HS-5 (cell line): ENCODE measurements at regions not wholly inside any gene's neighbourhood (a gene's known extent, or its start where the extent isn't known, plus 50 kb on each side); places are given as distances from the start of the nearest gene placed in this dataset.

Source experiments
- DNase-seq: peaks from one replicate; pipeline ENCODE4 v3.0.0-alpha.2; 2012; ENCODE audit warnings: low read depth

GRCh38 chr5:74342948-74343682 is 297.4 kb downstream of the ENC1 start:
- no peak for DNase-seq

GRCh38 chr5:74342182-74342581 is 298.3 kb downstream of the ENC1 start:
- DNase-seq: no peak

- no peak for DNase-seq
Observed at GRCh38 chr5:74341221-74341620, 299.3 kb downstream of the ENC1 start.

GRCh38 chr5:74340476-74340875 is 300.1 kb downstream of the ENC1 start:
- no peak for DNase-seq

GRCh38 chr5:74337984-74338310 is 302.6 kb downstream of the ENC1 start:
- no peak for DNase-seq

GRCh38 chr5:74337254-74337983 is 303.1 kb downstream of the ENC1 start:
- DNase-seq: no peak

GRCh38 chr5:74336297-74336696 is 304.2 kb downstream of the ENC1 start:
- DNase-seq: no peak

- no peak for DNase-seq
Observed at GRCh38 chr5:74334762-74335384, 305.7 kb downstream of the ENC1 start.

GRCh38 chr5:74334062-74334761 is 306.3 kb downstream of the ENC1 start:
- DNase-seq: no peak

- no peak for DNase-seq
Observed at GRCh38 chr5:74333430-74333829, 307.1 kb downstream of the ENC1 start.

GRCh38 chr5:74332682-74333081 is 307.8 kb downstream of the ENC1 start:
- DNase-seq: no peak

GRCh38 chr5:74332006-74332405 is 308.5 kb downstream of the ENC1 start:
- no peak for DNase-seq

- no peak for DNase-seq
Observed at GRCh38 chr5:74328221-74328630, 312.3 kb downstream of the ENC1 start.

GRCh38 chr5:74327339-74327685 is 313.2 kb downstream of the ENC1 start:
- DNase-seq: no peak

- DNase-seq: peak; percentile 91
Observed at GRCh38 chr5:74326571-74327338, 313.8 kb downstream of the ENC1 start.

- peak; percentile 37 for DNase-seq
Observed at GRCh38 chr5:74325866-74326265, 314.7 kb downstream of the ENC1 start.

GRCh38 chr5:74324556-74324955 is 316.0 kb downstream of the ENC1 start:
- DNase-seq: no peak

- DNase-seq: no peak
Observed at GRCh38 chr5:74322944-74323343, 317.6 kb downstream of the ENC1 start.

- no peak for DNase-seq
Observed at GRCh38 chr5:74322191-74322590, 318.3 kb downstream of the ENC1 start.

- DNase-seq: no peak
Observed at GRCh38 chr5:74321326-74321725, 319.2 kb downstream of the ENC1 start.

- DNase-seq: no peak
Observed at GRCh38 chr5:74320526-74320925, 320.0 kb downstream of the ENC1 start.

GRCh38 chr5:74319076-74319475 is 321.5 kb downstream of the ENC1 start:
- DNase-seq: peak; percentile 16
